ENCODE measurements at regions not wholly inside any gene's neighbourhood (a gene's known extent, or its start where the extent isn't known, plus 50 kb on each side); places are given as distances from the start of the nearest gene placed in this dataset.
"Not testable (repeated sequence)": the region's sequence is repeated elsewhere in the genome, so short reads cannot be mapped to it uniquely, and the experiment has no call there.

DNA sequence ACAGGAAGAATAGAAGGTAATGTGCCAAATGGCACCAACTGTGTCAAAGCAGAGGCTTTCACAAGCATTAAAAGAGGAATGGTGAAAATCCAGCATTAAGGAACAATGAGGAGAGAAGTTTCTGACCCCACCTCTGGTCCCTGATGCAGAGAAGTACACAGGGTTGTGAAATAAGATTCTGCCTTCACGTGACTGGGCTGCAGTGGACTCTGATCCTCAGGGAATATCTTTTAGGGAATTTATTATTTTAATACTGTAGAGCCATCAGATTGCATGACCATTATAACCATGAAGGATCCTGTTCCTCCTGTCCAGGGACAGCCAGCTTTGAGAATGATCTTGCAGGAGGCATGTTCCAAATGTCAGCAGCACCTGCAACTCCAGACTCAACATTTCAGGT lies 74.4 kb upstream of the FAR1 start:
- TF ChIP-seq, protein P1, sequence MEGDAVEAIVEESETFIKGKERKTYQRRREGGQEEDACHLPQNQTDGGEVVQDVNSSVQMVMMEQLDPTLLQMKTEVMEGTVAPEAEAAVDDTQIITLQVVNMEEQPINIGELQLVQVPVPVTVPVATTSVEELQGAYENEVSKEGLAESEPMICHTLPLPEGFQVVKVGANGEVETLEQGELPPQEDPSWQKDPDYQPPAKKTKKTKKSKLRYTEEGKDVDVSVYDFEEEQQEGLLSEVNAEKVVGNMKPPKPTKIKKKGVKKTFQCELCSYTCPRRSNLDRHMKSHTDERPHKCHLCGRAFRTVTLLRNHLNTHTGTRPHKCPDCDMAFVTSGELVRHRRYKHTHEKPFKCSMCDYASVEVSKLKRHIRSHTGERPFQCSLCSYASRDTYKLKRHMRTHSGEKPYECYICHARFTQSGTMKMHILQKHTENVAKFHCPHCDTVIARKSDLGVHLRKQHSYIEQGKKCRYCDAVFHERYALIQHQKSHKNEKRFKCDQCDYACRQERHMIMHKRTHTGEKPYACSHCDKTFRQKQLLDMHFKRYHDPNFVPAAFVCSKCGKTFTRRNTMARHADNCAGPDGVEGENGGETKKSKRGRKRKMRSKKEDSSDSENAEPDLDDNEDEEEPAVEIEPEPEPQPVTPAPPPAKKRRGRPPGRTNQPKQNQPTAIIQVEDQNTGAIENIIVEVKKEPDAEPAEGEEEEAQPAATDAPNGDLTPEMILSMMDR (IDR thresholded peaks at IDR 0.05) = no peak
- H3K27me3 ChIP-seq (ENCODE audit: control insufficient read depth, insufficient read depth, low read length) = no peaks in the 10 kb centered on the region
- no peak overlapping the region for H3K4me3 ChIP-seq (ENCODE audit: low read length)
- H3K36me3 ChIP-seq (ENCODE audit: control insufficient read depth, insufficient read depth, low read length) = no peaks in the 10 kb centered on the region
- no peak for ATAC-seq
- Mint-ChIP-seq H3K9me3 (no peaks in the 10 kb centered on the region), H3K27ac (no peak overlapping the region), H3K4me1 (no peaks in the 10 kb centered on the region), H3K4me3 (no peak overlapping the region), H3K27me3 (ENCODE audit: low read depth in 2 of 2) (peaks cover 12 to 21% of the 10 kb centered on the region in 2 donors), H3K36me3 (no peaks in the 10 kb centered on the region)
- DNase-seq = no peak
- H3K4me1 ChIP-seq (ENCODE audit: control insufficient read depth, insufficient read depth, low read length) = no peaks in the 10 kb centered on the region
- H3K27ac ChIP-seq (ENCODE audit: low read length) = no peak overlapping the region
- H3K9me3 ChIP-seq (ENCODE audit: control insufficient read depth, insufficient read depth, low read length) = no peaks in the 10 kb centered on the region
- intact Hi-C loops (cut with micrococcal nuclease) = no loop called here
- WGBS (ENCODE audit: insufficient coverage) = 100% methylated on average over 1 of the region's 1 CpG

DNA sequence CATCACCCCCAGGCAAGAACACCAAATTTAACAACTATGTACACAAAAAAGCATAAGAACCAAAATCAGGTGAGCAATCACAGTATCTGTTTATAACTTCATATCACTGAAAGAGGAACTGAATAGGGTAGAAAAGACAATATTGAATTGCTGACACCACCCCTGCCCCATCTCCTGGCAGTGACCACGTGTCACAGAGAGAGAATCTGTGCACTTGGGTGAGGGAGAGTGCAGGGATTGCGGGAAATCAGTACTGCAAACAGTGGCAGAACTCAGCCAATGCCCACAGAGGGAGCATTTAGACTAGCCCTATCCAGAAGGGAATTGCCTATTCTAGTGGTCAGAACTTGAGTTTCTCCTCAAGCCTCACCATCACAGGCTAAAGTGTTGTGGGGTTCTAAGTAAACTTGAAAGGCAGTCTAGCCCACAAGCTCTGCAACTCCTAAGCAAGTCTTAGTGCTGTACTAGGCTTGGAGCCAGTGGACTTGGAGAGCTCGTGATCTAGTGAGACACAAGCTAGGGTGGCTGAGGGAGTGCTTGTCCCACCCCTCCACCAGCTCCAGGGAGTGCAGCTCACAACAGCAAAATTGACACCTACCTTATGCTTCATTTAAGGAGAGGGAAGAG lies 82.8 kb upstream of the PTH start:
- 55% methylated on average over 2 of the region's 3 CpGs for WGBS (ENCODE audit: insufficient coverage)
- DNase-seq = no peak
- H3K4me3 Mint-ChIP-seq = no peak overlapping the region
- H3K4me1 ChIP-seq (ENCODE audit: control insufficient read depth, insufficient read depth, low read length) = no peaks in the 10 kb centered on the region
- peaks cover 2 to 17% of the 10 kb centered on the region in 2 donors for H3K27me3 Mint-ChIP-seq (ENCODE audit: low read depth in 2 of 2)
- peaks cover 14 to 22% of the 10 kb centered on the region in 2 donors for H3K4me1 Mint-ChIP-seq
- no peaks in the 10 kb centered on the region for H3K27me3 ChIP-seq (ENCODE audit: control insufficient read depth, insufficient read depth, low read length)
- peaks cover 0 to 2% of the 10 kb centered on the region in 2 donors for H3K9me3 Mint-ChIP-seq
- no peak for ATAC-seq
- H3K4me3 ChIP-seq (ENCODE audit: low read length) = no peak overlapping the region
- peaks cover 13% of the 10 kb centered on the region for H3K36me3 Mint-ChIP-seq
- TF ChIP-seq, protein P1 (IDR thresholded peaks at IDR 0.05) = no peak
- no peak overlapping the region for H3K27ac ChIP-seq (ENCODE audit: low read length)
- no peak overlapping the region for H3K27ac Mint-ChIP-seq
- H3K36me3 ChIP-seq (ENCODE audit: control insufficient read depth, insufficient read depth, low read length) = no peaks in the 10 kb centered on the region
- intact Hi-C loops (cut with micrococcal nuclease) = no loop called here
- no peaks in the 10 kb centered on the region for H3K9me3 ChIP-seq (ENCODE audit: control insufficient read depth, insufficient read depth, low read length)

DNA sequence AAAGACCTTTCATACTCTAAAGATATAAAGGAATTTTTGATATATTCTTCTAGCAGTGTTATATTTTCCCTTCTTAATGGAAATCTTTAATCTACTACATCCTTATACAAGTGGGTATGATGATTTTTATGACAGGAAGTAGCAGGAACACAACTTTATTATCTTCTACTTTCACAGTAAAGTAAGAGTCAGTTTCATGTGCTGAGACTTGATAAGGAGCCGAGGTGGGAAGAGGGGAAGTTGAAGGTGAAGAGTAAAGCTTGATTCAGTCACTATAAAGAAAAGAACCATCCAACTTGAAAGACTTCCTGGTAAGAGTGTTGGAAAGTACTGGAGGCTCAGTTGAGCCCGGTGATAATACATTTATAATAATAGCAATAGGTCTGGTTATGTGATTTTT lies 82.1 kb upstream of the PTH start:
- H3K36me3 Mint-ChIP-seq = peaks cover 13% of the 10 kb centered on the region
- TF ChIP-seq, protein P1 (IDR thresholded peaks at IDR 0.05) = no peak
- DNase-seq (no peak), ATAC-seq (no peak)
- H3K4me3 ChIP-seq (ENCODE audit: low read length) = no peak overlapping the region
- no peaks in the 10 kb centered on the region for H3K4me1 ChIP-seq (ENCODE audit: control insufficient read depth, insufficient read depth, low read length)
- no peaks in the 10 kb centered on the region for H3K27me3 ChIP-seq (ENCODE audit: control insufficient read depth, insufficient read depth, low read length)
- no peak overlapping the region for H3K4me3 Mint-ChIP-seq
- peaks cover 2 to 17% of the 10 kb centered on the region in 2 donors for H3K27me3 Mint-ChIP-seq (ENCODE audit: low read depth in 2 of 2)
- H3K36me3 ChIP-seq (ENCODE audit: control insufficient read depth, insufficient read depth, low read length) = no peaks in the 10 kb centered on the region
- H3K27ac Mint-ChIP-seq = no peak overlapping the region
- no peaks in the 10 kb centered on the region for H3K9me3 ChIP-seq (ENCODE audit: control insufficient read depth, insufficient read depth, low read length)
- intact Hi-C loops (cut with micrococcal nuclease) = no loop called here
- peaks cover 0 to 2% of the 10 kb centered on the region in 2 donors for H3K9me3 Mint-ChIP-seq
- WGBS (ENCODE audit: insufficient coverage) = 67% methylated on average over 1 of the region's 2 CpGs
- H3K4me1 Mint-ChIP-seq = peaks cover 14 to 22% of the 10 kb centered on the region in 2 donors
- no peak overlapping the region for H3K27ac ChIP-seq (ENCODE audit: low read length)

DNA sequence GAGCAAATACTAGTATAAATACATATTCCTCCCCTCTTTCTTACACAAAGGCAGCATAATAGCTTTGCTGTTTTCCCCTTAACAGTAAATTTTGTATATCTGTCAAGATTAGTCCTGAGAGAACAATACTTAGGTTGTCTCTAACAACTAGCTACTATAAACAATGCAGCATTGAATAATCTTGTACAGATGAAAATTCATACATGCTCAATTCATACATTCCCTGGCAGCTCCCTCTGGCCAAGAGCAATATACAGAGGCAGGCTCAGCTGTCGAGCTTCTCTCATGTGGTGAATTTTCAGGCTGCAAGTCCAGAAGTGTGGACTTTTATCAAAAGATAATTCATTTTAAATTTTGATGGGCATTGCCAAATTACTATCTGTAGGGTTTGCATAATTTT lies 81.2 kb upstream of the PTH start:
- Histone ChIP-seq H3K27me3 (ENCODE audit: control insufficient read depth, insufficient read depth, low read length) (no peaks in the 10 kb centered on the region), H3K9me3 (ENCODE audit: control insufficient read depth, insufficient read depth, low read length) (no peaks in the 10 kb centered on the region), H3K27ac (ENCODE audit: low read length) (no peak overlapping the region), H3K4me3 (ENCODE audit: low read length) (no peak overlapping the region), H3K36me3 (ENCODE audit: control insufficient read depth, insufficient read depth, low read length) (no peaks in the 10 kb centered on the region), H3K4me1 (ENCODE audit: control insufficient read depth, insufficient read depth, low read length) (no peaks in the 10 kb centered on the region)
- H3K27ac Mint-ChIP-seq = no peak overlapping the region
- TF ChIP-seq, protein P1 (IDR thresholded peaks at IDR 0.05) = no peak
- intact Hi-C loops (cut with micrococcal nuclease) = no loop called here
- peaks cover 13% of the 10 kb centered on the region for H3K36me3 Mint-ChIP-seq
- WGBS (ENCODE audit: insufficient coverage) = 50% methylated on average over 1 of the region's 1 CpG
- peaks cover 14 to 22% of the 10 kb centered on the region in 2 donors for H3K4me1 Mint-ChIP-seq
- no peak for ATAC-seq
- H3K27me3 Mint-ChIP-seq (ENCODE audit: low read depth in 2 of 2) = peaks cover 2 to 17% of the 10 kb centered on the region in 2 donors
- H3K4me3 Mint-ChIP-seq = no peak overlapping the region
- H3K9me3 Mint-ChIP-seq = peaks cover 0 to 2% of the 10 kb centered on the region in 2 donors
- no peak for DNase-seq

DNA sequence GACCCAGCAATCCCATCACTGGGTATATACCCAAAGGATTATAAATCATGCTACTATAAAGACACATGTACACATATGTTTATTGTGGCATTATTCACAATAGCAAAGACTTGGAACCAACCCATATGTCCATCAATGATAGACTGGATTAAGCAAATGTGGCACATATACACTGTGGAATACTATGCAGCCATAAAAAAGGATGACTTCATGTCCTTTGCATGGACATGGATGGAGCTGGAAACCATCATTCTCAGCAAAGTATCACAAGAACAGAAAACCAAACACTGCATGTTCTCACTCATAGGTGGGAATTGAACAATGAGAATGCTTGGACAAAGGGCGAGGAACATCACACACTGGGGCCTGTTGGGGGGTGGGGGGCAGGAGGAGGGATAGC lies 79.6 kb upstream of the PTH start:
- ATAC-seq; H3K9me3 ChIP-seq (ENCODE audit: control insufficient read depth, insufficient read depth, low read length); H3K27ac ChIP-seq (ENCODE audit: low read length); H3K4me1 ChIP-seq (ENCODE audit: control insufficient read depth, insufficient read depth, low read length); H3K27ac Mint-ChIP-seq; H3K27me3 ChIP-seq (ENCODE audit: control insufficient read depth, insufficient read depth, low read length); H3K9me3 Mint-ChIP-seq; H3K36me3 Mint-ChIP-seq; H3K4me3 ChIP-seq (ENCODE audit: low read length); H3K36me3 ChIP-seq (ENCODE audit: control insufficient read depth, insufficient read depth, low read length); H3K4me3 Mint-ChIP-seq; DNase-seq; intact Hi-C loops (cut with micrococcal nuclease); H3K27me3 Mint-ChIP-seq (ENCODE audit: low read depth in 2 of 2): not testable (repeated sequence)
- whole genome bisulfite sequencing (ENCODE audit: insufficient coverage) = no CpG with 5 or more reads among the region's 1 CpG
- H3K4me1 Mint-ChIP-seq = peaks cover 14 to 22% of the 10 kb centered on the region in 2 donors

Data from natural killer cell (primary cell).